Tibial nerve (tissue), 4 donors: ENCODE measurements at regions not wholly inside any gene's neighbourhood (a gene's known extent, or its start where the extent isn't known, plus 50 kb on each side); places are given as distances from the start of the nearest gene placed in this dataset.
"Not testable (repeated sequence)": the region's sequence is repeated elsewhere in the genome, so short reads cannot be mapped to it uniquely, and the experiment has no call there.

Experiments
- DNase-seq, 2 donors: peaks; one replicate each; pipeline ENCODE4 v3.0.0-alpha.2; 2019; ENCODE audit warnings: low spot score in 2 of 2
- H3K27ac ChIP-seq, 4 donors: fragments of 200-600 bp; sonication (generic) in 3 of 4; one replicate each; pipeline ENCODE4 v1.5.1; 2017 to 2019; ENCODE audit warnings: mild to moderate bottlenecking in 1 of 4
- H3K27me3 ChIP-seq, 2 donors: fragments of 200-600 bp; sonication (generic) in 1 of 2; one replicate each; pipeline versions ENCODE4 v1.5.1 to v1.6.0; 2017 to 2019
- H3K36me3 ChIP-seq, 3 donors: fragments of 200-600 bp; sonication (generic); one replicate each; pipeline ENCODE4 v1.5.1; 2018 to 2019
- H3K4me1 ChIP-seq, 4 donors: fragments of 200-600 bp; sonication (generic) in 3 of 4; one replicate each; pipeline ENCODE4 v1.5.1; 2017 to 2019
- H3K4me3 ChIP-seq, 4 donors: fragments of 200-600 bp; sonication (generic) in 3 of 4; one replicate each; pipeline ENCODE4 v1.5.1; 2017 to 2019; ENCODE audit warnings: mild to moderate bottlenecking in 1 of 4, moderate library complexity in 1 of 4
- H3K9me3 ChIP-seq, 4 donors: fragments of 200-600 bp; sonication (generic) in 3 of 4; one replicate each; pipeline ENCODE4 v1.5.1; 2017 to 2019
- CTCF ChIP-seq, 5 experiments: fragments of 200-600 bp in 3 of 5; fragments of 450-650 bp in 2 of 5; sonication (generic) in 3 of 5; IDR thresholded peaks; one replicate each; pipeline ENCODE4 v1.5.1; 2016 to 2019; ENCODE audit warnings: antibody characterized with exemption in 5 of 5, mild to moderate bottlenecking in 3 of 5, moderate library complexity in 2 of 5
- EP300 ChIP-seq, 2 donors: sonication (generic); formaldehyde crosslinking; IDR thresholded peaks; one replicate each; pipeline ENCODE4 v1.6.1; 2017; ENCODE audit warnings: antibody characterized with exemption in 2 of 2, mild to moderate bottlenecking in 1 of 2
- POLR2A ChIP-seq, 2 donors: fragments of 450-650 bp; IDR thresholded peaks; one replicate each; pipeline ENCODE4 v1.6.1; 2017; ENCODE audit warnings: antibody characterized with exemption in 2 of 2, mild to moderate bottlenecking in 2 of 2, moderate library complexity in 2 of 2
- WGBS, 2 donors: methylation state at CpG; one replicate each; pipeline ENCODE4 v1.1.5; 2018; 5-methylcytosine and 5-hydroxymethylcytosine counted together

GRCh38 chr5:28648108-28648507, 1609.7 kb upstream of the CDH9 start:
- no peak for TF ChIP-seq EP300 (IDR thresholded peaks at IDR 0.05)
- no peaks in the 10 kb centered on the region for H3K36me3 ChIP-seq
- H3K9me3 ChIP-seq: no peaks in the 10 kb centered on the region
- whole genome bisulfite sequencing, 2 donors: 70 to 86% methylated on average over 2 of the region's 2 CpGs
- H3K4me3 ChIP-seq: no peak overlapping the region
- no peaks in the 10 kb centered on the region for H3K4me1 ChIP-seq
- no peak overlapping the region for H3K27ac ChIP-seq
- DNase-seq: no peak
- no peaks in the 10 kb centered on the region for H3K27me3 ChIP-seq

- no peak for DNase-seq
- 91 to 92% methylated on average over 9 of the region's 9 CpGs for WGBS, 2 donors
- no peaks in the 10 kb centered on the region for H3K27me3 ChIP-seq
- no peak overlapping the region for H3K4me3 ChIP-seq
- H3K9me3 ChIP-seq: no peaks in the 10 kb centered on the region
- no peaks in the 10 kb centered on the region for H3K4me1 ChIP-seq
- H3K27ac ChIP-seq: no peak overlapping the region
- TF ChIP-seq CTCF (IDR thresholded peaks at IDR 0.05): no peak
- TF ChIP-seq EP300 (IDR thresholded peaks at IDR 0.05): no peak
- TF ChIP-seq POLR2A (IDR thresholded peaks at IDR 0.05): no peak
- H3K36me3 ChIP-seq: no peaks in the 10 kb centered on the region
Observed at GRCh38 chr5:28632607-28633006, 1594.2 kb upstream of the CDH9 start.

- Histone ChIP-seq H3K27me3 (no peaks in the 10 kb centered on the region), H3K36me3 (no peaks in the 10 kb centered on the region), H3K9me3 (peaks cover 0 to 12% (median 0%) of the 10 kb centered on the region in 4 donors), H3K4me1 (no peaks in the 10 kb centered on the region), H3K4me3 (no peak overlapping the region), H3K27ac (no peak overlapping the region)
- DNase-seq: no peak
- 85 to 96% methylated on average over 3 of the region's 3 CpGs for WGBS, 2 donors
- TF ChIP-seq EP300 (IDR thresholded peaks at IDR 0.05) (no peak), CTCF (IDR thresholded peaks at IDR 0.05) (no peak), POLR2A (IDR thresholded peaks at IDR 0.05) (no peak)
Observed at GRCh38 chr5:28603869-28604268, 1565.5 kb upstream of the CDH9 start.

GRCh38 chr5:28602429-28602828, 1564.0 kb upstream of the CDH9 start:
- no peak for TF ChIP-seq POLR2A (IDR thresholded peaks at IDR 0.05)
- TF ChIP-seq EP300 (IDR thresholded peaks at IDR 0.05): no peak
- TF ChIP-seq CTCF (IDR thresholded peaks at IDR 0.05): no peak
- no peaks in the 10 kb centered on the region for H3K27me3 ChIP-seq
- no peaks in the 10 kb centered on the region for H3K36me3 ChIP-seq
- no peaks in the 10 kb centered on the region for H3K4me1 ChIP-seq
- no peak for DNase-seq
- H3K4me3 ChIP-seq: no peak overlapping the region
- no peak overlapping the region for H3K27ac ChIP-seq
- peaks cover 0 to 8% (median 0%) of the 10 kb centered on the region in 4 donors for H3K9me3 ChIP-seq
- WGBS, 2 donors: 84 to 87% methylated on average over 2 of the region's 2 CpGs

- not testable (repeated sequence) for DNase-seq, H3K36me3 ChIP-seq, H3K4me1 ChIP-seq, H3K27me3 ChIP-seq, H3K4me3 ChIP-seq, H3K27ac ChIP-seq, H3K9me3 ChIP-seq
- WGBS, 2 donors: 96 to 97% methylated on average over 17 to 25 of the region's 26 CpGs
Observed at GRCh38 chr5:28596707-28597106, 1558.3 kb upstream of the CDH9 start.

GRCh38 chr5:28580616-28581015, 1542.2 kb upstream of the CDH9 start:
- no peak overlapping the region for H3K27ac ChIP-seq
- peaks cover 0 to 4% (median 0%) of the 10 kb centered on the region in 4 donors for H3K9me3 ChIP-seq

More at GRCh38 chr5:28580616-28581015, 1542.2 kb upstream of the CDH9 start:
- Histone ChIP-seq H3K36me3 (no peaks in the 10 kb centered on the region), H3K27me3 (no peaks in the 10 kb centered on the region), H3K4me1 (no peaks in the 10 kb centered on the region), H3K4me3 (no peak overlapping the region)
- DNase-seq: no peak
- no peak for TF ChIP-seq POLR2A (IDR thresholded peaks at IDR 0.05)
- TF ChIP-seq EP300 (IDR thresholded peaks at IDR 0.05): no peak
- no peak for TF ChIP-seq CTCF (IDR thresholded peaks at IDR 0.05)
- whole genome bisulfite sequencing, 2 donors: 63 to 67% methylated on average over 4 of the region's 4 CpGs
